Small intestine (tissue), 7 donors: ENCODE measurements at regions not wholly inside any gene's neighbourhood (a gene's known extent, or its start where the extent isn't known, plus 50 kb on each side); places are given as distances from the start of the nearest gene placed in this dataset.

Experiments used
- DNase-seq, 2 donors: peaks; one replicate each; pipeline versions ENCODE4 v3.0.0 to v3.0.0-alpha.2; 2013
- FAIRE-seq: peaks from 2 replicates; lab custom pipeline; 2012; peaks lifted over from hg19 to GRCh38; lab: Jason Lieb, UNC
- H3K27ac ChIP-seq, 3 donors: one replicate each; pipeline ENCODE4 v1.5.1; 2013; ENCODE audit warnings: low read length in 2 of 3, mild to moderate bottlenecking in 2 of 3, control low read depth in 1 of 3, inconsistent platforms in 1 of 3, low read depth in 1 of 3, moderate library complexity in 1 of 3
- H3K27me3 ChIP-seq, 3 donors: one replicate each; pipeline ENCODE4 v1.6.1; 2013; ENCODE audit warnings: low read length in 3 of 3, inconsistent platforms in 1 of 3; ENCODE audit not compliant: control insufficient read depth in 3 of 3, insufficient read depth in 3 of 3
- H3K36me3 ChIP-seq, 3 donors: one replicate each; pipeline ENCODE4 v1.6.1; 2013; ENCODE audit warnings: low read length in 3 of 3, inconsistent platforms in 1 of 3, low read depth in 1 of 3, mild to moderate bottlenecking in 1 of 3, moderate library complexity in 1 of 3; ENCODE audit not compliant: control insufficient read depth in 3 of 3, insufficient read depth in 2 of 3
- H3K4me1 ChIP-seq, 3 donors: one replicate each; pipeline ENCODE4 v1.6.1; 2013; ENCODE audit warnings: low read length in 2 of 3, inconsistent platforms in 1 of 3, low read depth in 1 of 3, mild to moderate bottlenecking in 1 of 3, moderate library complexity in 1 of 3; ENCODE audit not compliant: control insufficient read depth in 3 of 3, insufficient read depth in 2 of 3
- H3K4me3 ChIP-seq, 3 donors: one replicate each; pipeline ENCODE4 v1.5.1; 2013; ENCODE audit warnings: low read length in 3 of 3, control low read depth in 1 of 3, inconsistent platforms in 1 of 3, low read depth in 1 of 3, mild to moderate bottlenecking in 1 of 3, moderate library complexity in 1 of 3
- H3K9me3 ChIP-seq, 2 donors: one replicate each; pipeline ENCODE4 v1.6.1; 2013; ENCODE audit warnings: low read depth in 1 of 2, low read length in 1 of 2; ENCODE audit not compliant: control insufficient read depth in 2 of 2, insufficient read depth in 1 of 2
- WGBS, 3 donors: extraction: QIAGEN DNeasy Blood & Tissue Kit; methylation state at CpG; one replicate each; pipeline ENCODE4 v1.1.7; 2013; 5-methylcytosine and 5-hydroxymethylcytosine counted together
- donor health status: healthy with polysubstance abuse.
- donor health status: control.
- donor health status: control.
- donor health status: Bipolar disorder and iron deficiency.
- donor health status: healthy.

DNA sequence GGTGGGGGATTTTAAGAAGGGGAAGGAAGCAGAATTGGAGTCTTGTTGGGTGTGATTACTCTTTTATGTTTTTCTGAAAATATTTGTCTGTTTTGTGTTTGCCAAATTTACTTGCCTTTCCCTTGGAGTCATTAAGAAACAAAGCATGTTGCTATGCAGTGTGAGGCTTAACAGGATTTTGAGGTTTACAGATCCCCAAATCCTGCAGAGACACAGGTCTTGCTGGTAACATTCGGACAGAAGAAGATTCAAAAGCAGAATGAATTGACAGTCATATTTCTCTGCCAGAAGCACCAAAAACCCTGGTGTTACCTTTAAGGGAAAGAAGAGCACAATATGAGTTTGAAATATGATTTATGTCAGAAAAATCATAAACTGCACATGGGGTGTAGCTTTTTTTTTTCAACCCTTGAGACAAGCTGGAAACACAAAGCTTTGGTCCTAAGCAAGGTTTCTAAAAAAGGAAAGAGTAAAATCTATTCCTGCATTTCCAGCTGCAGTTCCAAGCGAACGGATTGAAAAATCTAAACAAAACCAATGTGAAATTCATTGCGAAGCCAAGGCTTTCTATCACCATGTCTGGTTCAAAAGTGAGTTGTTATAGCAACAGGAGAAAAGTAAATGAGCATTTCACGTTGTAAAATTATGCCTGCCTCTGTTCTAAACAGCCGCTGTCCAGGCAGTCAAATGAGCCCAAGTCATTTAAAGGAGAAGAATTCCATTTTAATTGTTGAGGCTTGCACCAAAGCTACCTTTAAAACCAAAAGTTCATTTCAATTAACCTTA lies 358.9 kb upstream of the SASH1 start:
- FAIRE-seq, result no peak
- H3K4me1 ChIP-seq, result no peaks in the 10 kb centered on the region
- H3K36me3 ChIP-seq, result no peaks in the 10 kb centered on the region
- H3K9me3 ChIP-seq, result no peaks in the 10 kb centered on the region
- H3K27ac ChIP-seq, result no peak overlapping the region
- 60 to 80% (median 73%) methylated on average over 6 of the region's 6 CpGs for WGBS, 3 donors
- no peak for DNase-seq
- H3K27me3 ChIP-seq, result no peaks in the 10 kb centered on the region
- H3K4me3 ChIP-seq, result no peak overlapping the region

DNA sequence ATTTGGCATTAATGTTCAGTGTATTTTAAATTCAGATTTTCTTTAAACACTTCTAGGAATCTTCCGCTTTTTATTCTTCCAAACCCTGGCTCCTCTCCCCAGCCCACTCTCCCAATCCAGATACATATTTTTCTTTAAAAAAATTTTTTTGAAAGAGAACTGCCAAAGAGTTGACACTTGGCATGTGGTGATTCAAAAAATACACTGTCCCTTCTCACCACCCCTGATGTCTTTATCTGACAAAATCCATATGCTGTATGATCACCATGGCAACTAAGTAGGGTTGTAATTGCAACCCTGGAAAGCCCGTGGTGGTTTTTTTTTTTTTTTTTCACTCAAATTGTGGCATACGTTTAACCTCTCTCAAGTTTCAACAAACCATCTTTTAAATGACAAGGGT lies 355.8 kb upstream of the SASH1 start:
- Histone ChIP-seq H3K36me3 (no peaks in the 10 kb centered on the region), H3K4me1 (no peaks in the 10 kb centered on the region), H3K27ac (no peak overlapping the region), H3K27me3 (no peaks in the 10 kb centered on the region), H3K4me3 (no peak overlapping the region), H3K9me3 (no peaks in the 10 kb centered on the region)
- 58 to 63% (median 63%) methylated on average over 3 of the region's 3 CpGs for WGBS, 3 donors
- no peak for DNase-seq
- no peak for FAIRE-seq

DNA sequence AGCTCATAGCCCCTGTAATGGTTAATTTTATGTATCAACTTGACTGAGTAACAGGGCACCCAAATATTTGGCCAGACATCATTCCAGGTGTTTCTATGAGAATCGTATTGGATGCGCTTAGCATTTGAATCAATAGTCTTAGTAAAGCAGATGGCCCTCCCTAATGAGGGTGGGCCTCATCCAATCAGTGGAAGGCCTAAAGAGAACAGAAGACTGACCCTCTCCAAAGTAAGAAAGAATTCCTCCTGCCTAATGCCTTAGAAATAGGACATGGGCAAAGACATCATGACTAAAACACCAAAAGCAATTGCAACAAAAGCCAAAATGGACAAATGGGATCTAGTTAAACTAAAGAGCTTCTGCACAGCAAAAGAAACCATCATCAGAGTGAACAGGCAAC lies 352.5 kb upstream of the SASH1 start:
- DNase-seq (no peak), FAIRE-seq (no peak)
- H3K27ac ChIP-seq, result no peak overlapping the region
- H3K36me3 ChIP-seq, result no peaks in the 10 kb centered on the region
- no peaks in the 10 kb centered on the region for H3K27me3 ChIP-seq
- no peaks in the 10 kb centered on the region for H3K4me1 ChIP-seq
- no peak overlapping the region for H3K4me3 ChIP-seq
- 77 to 96% (median 95%) methylated on average over 2 of the region's 2 CpGs for WGBS, 3 donors
- no peaks in the 10 kb centered on the region for H3K9me3 ChIP-seq

DNA sequence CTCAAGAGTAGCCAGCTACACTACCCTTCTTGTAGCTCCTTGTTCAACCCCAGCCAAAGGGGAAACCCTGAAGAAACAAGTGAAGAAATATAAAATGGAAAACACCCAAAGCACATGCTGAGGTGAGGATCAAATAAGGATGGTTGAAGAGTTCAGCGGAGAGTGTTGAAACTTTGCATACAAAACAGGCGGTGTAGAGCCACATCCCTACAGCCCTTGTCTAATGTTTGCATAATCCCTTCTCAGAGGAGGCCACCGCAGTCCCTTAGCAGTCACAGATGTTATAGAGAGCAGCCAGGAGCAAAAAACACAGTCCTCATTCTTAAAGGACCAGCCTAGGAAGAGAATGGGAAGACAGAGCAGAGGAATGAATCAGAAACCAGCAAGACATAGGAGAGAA lies 350.7 kb upstream of the SASH1 start:
- no peak for FAIRE-seq

DNA sequence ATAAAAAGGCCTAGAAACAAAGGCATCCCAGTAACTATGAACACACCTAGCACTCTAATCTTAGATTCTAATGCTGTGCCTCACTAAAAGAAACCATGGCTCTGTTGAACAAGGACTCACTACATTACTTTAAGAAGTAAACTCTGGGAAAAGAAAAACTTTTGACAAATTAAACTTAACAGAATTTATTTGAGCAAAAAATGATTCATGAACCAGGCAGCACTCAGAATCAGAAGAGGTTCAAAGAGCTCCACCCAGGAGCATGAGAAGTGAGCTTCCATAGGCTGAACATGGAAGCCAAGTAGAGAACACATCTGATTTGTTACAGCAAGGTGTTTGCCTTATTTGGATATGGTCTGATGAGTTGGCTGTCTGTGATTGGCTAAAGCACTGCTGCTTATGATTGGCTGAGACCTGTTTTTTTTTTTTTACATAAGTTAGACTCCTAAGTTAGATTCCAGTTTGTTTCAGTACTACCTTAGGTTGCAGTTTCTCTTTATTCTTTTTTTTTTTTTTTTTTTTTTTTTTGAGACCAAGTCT lies 343.6 kb upstream of the SASH1 start:
- FAIRE-seq (no peak), DNase-seq (no peak)
- H3K4me3 ChIP-seq, result no peak overlapping the region
- H3K4me1 ChIP-seq, result no peaks in the 10 kb centered on the region
- H3K27ac ChIP-seq, result no peak overlapping the region
- H3K9me3 ChIP-seq, result peaks cover 0 to 9% of the 10 kb centered on the region in 2 donors
- H3K36me3 ChIP-seq, result no peaks in the 10 kb centered on the region
- no peaks in the 10 kb centered on the region for H3K27me3 ChIP-seq

More for the DNA sequence above, 350.7 kb upstream of the SASH1 start:
- no peak for DNase-seq
- no peak overlapping the region for H3K4me3 ChIP-seq
- no peaks in the 10 kb centered on the region for H3K9me3 ChIP-seq
- no peaks in the 10 kb centered on the region for H3K4me1 ChIP-seq
- no peaks in the 10 kb centered on the region for H3K36me3 ChIP-seq
- no peaks in the 10 kb centered on the region for H3K27me3 ChIP-seq
- H3K27ac ChIP-seq, result no peak overlapping the region
- 87 to 90% (median 90%) methylated on average over 3 of the region's 3 CpGs for WGBS, 3 donors

DNA sequence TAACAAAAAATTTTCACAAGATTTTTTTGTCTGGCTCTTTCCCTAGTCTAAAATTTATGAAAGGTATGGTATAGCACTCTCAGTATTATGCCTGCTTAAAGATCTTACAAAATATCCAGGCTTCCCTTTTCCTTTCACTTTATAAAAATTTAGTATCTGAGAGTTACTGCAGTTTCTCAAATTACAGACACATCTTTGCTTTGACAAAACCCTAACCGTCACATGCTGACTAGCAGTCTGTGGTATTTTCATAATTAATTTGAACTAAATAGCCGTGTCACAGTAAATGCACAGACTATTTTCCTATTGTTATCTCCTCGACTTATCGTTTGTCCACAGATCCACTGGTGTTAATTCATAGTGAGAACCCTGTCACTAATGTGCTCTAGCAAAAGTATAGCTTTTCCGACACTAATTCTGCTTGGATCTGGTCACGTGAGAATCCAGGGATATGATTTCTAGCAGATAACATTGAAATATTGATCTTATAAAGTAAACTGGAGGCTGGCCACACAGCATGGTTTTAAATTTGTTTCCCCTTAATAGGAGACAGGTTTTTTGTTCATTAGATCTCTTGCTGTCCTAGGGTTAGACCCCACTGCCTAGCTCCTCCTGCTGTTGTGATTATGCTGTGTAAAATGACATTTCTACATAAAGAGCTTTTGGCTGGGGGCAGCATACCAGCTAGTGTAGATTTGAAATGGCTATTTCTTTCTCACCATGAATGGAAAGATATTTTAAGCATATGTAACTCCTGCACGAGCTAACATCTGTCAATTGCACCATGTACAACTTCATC lies 340.6 kb upstream of the SASH1 start:
- Histone ChIP-seq H3K27ac (no peak overlapping the region), H3K36me3 (no peaks in the 10 kb centered on the region), H3K4me1 (no peaks in the 10 kb centered on the region), H3K9me3 (peaks cover 0 to 13% of the 10 kb centered on the region in 2 donors), H3K27me3 (no peaks in the 10 kb centered on the region), H3K4me3 (no peak overlapping the region)
- DNase-seq (no peak), FAIRE-seq (no peak)
- whole genome bisulfite sequencing, 3 donors, result 75 to 90% (median 76%) methylated on average over 7 of the region's 7 CpGs

DNA sequence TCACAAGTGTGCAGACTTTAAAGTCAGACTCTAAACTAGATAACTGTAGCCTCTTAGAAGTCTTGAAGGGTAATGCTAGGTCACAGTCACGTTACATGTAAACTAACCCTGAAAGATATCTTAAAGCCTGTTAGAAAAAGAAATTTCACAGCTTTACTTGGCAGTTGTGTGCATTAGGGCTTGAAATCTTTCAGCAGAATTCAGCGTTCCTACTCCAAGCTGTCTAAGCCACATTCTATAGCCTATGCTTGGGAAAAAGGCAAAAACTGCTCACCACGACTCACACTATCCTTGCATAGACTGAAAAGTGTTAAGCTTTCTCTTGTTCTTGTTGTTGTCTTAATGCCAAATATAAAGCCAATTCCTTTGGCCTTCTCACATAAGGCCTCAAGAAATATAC lies 338.0 kb upstream of the SASH1 start:
- Histone ChIP-seq H3K27ac (no peak overlapping the region), H3K27me3 (no peaks in the 10 kb centered on the region), H3K4me3 (no peak overlapping the region), H3K9me3 (peaks cover 0 to 4% of the 10 kb centered on the region in 2 donors), H3K36me3 (no peaks in the 10 kb centered on the region), H3K4me1 (no peaks in the 10 kb centered on the region)
- WGBS, 3 donors, result 77 to 86% (median 86%) methylated on average over 3 of the region's 3 CpGs
- DNase-seq (no peak), FAIRE-seq (no peak)

DNA sequence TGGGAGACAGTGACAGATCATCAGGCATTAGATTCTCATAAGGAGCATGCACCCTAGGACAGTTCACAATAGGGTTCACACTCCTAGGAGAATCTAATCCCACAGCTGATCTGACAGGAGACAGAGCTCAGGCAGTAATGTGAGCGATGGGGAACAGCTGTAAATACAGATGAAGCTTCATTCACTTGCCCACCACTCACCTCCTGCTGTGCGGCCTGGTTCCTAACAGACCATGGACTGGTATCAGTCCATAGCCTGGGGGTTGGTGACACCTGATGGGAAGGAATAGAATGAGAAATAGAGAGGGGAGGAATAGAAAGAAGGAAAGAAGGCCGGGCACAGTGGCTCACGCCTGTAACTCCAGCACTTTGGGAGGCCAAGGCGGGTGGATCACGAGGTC lies 336.8 kb upstream of the SASH1 start:
- no peaks in the 10 kb centered on the region for H3K27me3 ChIP-seq
- no peak for DNase-seq
- H3K36me3 ChIP-seq, result no peaks in the 10 kb centered on the region
- no peak overlapping the region for H3K27ac ChIP-seq
- H3K4me3 ChIP-seq, result no peak overlapping the region
- no peak for FAIRE-seq
- H3K9me3 ChIP-seq, result peaks cover 1 to 15% of the 10 kb centered on the region in 2 donors
- H3K4me1 ChIP-seq, result no peaks in the 10 kb centered on the region
- 71 to 92% (median 90%) methylated on average over 6 of the region's 6 CpGs for WGBS, 3 donors
